Ovary (tissue), 3 donors: ENCODE measurements at regions not wholly inside any gene's neighbourhood (a gene's known extent, or its start where the extent isn't known, plus 50 kb on each side); places are given as distances from the start of the nearest gene placed in this dataset.

ENCODE experiments used
- POLR2A ChIP-seq: fragments of 450-650 bp; IDR thresholded peaks from one replicate; pipeline ENCODE4 v1.6.1; 2017; ENCODE audit warnings: antibody characterized with exemption, mild to moderate bottlenecking, moderate library complexity
- TF ChIP-seq, protein P1 (sequence below), 3 donors: fragments of 450-650 bp in 2 of 3; fragments of 200-600 bp in 1 of 3; IDR thresholded peaks; one replicate each; pipeline versions ENCODE4 v1.5.1 to v1.8.0; 2016 to 2022; ENCODE audit warnings: antibody characterized with exemption in 3 of 3, mild to moderate bottlenecking in 1 of 3
- donor health status: DM: no; HTN: no; CAD: no.

DNA sequence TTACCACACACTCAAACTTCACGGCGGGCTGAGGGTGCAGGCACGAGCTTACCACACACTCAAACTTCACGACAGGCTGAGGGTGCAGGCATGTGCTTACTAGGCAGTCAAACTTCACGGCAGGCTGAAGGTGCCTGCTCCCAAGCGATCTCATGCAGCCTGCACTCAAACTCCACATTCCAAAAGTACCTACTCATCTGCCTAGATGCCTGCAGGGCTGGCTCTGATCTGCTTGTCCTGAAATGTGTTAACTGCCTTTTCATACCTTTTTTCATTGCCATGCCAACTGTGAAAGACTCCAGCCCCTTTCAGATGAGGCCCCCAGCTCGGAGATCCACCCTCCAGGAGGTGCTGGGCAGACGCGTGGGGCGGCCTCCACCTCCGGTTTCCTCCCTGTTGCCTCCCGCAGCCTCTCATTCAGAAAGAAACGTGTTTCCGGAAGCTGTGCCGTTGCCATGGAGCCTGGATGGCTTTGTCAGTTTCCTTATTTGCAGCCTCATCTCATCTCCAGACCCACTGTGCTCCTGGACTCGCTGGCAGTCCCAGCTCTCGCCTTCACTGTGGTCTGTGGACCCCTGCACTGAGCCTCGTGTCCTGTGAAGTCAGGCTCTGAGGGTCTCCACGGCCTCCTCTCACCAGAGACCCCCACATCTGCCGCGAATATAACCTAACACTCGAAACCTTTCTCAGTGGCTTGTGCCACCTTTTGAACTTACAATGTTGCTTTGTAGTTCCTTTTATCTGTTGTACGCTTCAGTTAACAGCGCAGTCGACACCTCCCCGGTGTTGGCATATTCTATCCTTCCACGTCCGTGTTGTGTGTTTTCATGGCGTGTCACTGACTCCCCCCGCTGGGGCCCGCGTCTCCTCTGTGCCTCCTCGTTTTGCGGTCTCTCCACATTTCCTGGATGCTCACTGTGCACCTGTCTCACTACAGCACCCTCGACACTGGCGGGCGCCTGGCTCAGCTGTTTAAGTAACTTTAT is 106.1 kb upstream of the ALKAL2 start:
- TF ChIP-seq, protein P1, sequence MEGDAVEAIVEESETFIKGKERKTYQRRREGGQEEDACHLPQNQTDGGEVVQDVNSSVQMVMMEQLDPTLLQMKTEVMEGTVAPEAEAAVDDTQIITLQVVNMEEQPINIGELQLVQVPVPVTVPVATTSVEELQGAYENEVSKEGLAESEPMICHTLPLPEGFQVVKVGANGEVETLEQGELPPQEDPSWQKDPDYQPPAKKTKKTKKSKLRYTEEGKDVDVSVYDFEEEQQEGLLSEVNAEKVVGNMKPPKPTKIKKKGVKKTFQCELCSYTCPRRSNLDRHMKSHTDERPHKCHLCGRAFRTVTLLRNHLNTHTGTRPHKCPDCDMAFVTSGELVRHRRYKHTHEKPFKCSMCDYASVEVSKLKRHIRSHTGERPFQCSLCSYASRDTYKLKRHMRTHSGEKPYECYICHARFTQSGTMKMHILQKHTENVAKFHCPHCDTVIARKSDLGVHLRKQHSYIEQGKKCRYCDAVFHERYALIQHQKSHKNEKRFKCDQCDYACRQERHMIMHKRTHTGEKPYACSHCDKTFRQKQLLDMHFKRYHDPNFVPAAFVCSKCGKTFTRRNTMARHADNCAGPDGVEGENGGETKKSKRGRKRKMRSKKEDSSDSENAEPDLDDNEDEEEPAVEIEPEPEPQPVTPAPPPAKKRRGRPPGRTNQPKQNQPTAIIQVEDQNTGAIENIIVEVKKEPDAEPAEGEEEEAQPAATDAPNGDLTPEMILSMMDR (IDR thresholded peaks at IDR 0.05), result no peak
- no peak for TF ChIP-seq POLR2A
